GM19239 (cell line): ENCODE measurements at regions not wholly inside any gene's neighbourhood (a gene's known extent, or its start where the extent isn't known, plus 50 kb on each side); places are given as distances from the start of the nearest gene placed in this dataset.

Experiments
- DNase-seq: peaks from one replicate; pipeline ENCODE4 v3.0.0; 2011; ENCODE audit warnings: low spot score; ENCODE audit not compliant: insufficient read length
- FAIRE-seq: peaks from 2 replicates; lab custom pipeline; 2011; peaks lifted over from hg19 to GRCh38; lab: Jason Lieb, UNC

- FAIRE-seq = no peak
- DNase-seq = no peak
Observed at GRCh38 chr6:90952176-90952575, 365.3 kb upstream of the MAP3K7 start.

DNA sequence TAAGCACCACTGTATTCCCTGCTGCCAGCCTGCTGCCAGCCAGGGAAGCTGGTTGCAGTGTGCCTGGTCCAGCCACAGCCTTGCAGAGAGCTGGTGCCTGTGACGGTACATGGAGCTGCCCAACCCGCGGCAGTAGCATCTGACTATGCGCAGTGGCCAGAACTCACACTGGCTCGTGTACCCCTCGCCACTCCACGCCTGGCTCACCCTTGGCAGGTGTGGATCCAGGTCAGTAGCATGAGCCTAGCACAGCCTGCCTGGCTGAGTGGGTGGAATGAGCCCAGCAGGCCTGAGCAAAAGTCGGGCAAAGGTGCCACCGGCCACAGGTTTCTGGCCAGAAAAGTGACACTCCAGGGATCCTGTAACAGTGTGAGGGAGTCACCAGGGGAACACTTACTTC is 361.7 kb upstream of the MAP3K7 start:
- FAIRE-seq (no peak), DNase-seq (no peak)

DNA sequence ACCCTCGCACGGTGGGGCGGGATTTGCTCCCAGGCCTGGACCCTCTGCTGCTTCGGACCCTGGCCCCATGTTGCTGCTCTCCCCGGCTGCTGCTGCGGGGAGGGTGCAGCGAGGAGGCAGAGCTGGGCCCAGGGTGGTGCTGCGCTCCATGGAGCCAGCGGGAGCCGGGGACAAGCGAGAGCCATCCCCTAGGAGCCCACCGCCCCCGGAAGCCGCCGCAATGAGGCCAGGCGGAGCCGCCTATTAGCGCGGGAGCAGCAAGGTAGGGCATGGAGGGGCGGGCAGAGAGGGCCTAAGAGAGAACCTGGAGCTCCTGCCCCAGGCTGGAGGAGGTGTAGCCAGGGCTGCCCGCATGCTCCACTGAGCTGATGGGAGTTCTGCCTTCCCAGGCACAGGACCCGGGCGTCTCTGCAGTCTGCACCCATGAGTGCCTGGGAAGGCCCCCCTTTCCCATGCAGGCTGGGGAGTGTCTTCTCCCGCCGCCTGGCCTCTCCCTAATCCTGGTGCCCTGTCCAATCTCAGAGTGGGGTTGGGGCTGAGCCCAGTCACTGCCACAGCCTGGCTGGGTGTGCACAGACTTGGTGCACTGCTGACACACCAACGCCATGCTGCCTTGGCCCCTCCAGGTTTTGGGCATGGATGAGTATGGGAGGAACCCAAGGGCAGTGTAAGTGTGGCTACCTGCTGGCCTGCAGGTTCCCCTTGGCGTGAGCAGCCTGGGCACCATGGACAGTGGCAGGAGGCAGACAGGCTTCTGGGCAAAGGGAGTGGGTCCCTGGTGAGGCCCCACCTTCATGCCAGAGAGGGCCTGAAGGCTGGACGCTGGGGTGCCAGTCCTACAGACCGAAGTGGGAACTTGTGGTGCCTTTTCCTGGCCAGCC is 360.6 kb upstream of the MAP3K7 start:
- no peak for DNase-seq
- FAIRE-seq = no peak

DNA sequence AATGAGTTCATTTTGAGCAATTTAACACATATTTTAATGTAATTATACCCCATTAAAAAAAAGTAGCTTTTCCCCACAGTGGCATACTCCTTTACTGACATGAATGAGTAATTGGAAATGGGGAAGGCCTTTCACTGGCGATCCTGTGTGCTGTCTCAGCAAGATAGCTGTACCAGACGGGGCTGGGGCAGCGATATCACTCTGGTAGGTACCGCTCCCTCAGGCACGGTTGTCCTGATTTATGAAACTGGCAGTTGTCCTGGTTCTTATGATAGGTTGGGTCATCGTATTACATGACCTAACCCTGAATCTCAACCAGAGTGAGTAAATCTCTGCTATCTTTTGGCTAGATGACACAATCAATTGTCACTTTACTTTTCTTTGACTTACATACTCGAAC is 355.0 kb upstream of the MAP3K7 start:
- DNase-seq = no peak
- FAIRE-seq = no peak

GRCh38 chr6:90940812-90941481 is 354.1 kb upstream of the MAP3K7 start:
- DNase-seq = peak; percentile 30

DNA sequence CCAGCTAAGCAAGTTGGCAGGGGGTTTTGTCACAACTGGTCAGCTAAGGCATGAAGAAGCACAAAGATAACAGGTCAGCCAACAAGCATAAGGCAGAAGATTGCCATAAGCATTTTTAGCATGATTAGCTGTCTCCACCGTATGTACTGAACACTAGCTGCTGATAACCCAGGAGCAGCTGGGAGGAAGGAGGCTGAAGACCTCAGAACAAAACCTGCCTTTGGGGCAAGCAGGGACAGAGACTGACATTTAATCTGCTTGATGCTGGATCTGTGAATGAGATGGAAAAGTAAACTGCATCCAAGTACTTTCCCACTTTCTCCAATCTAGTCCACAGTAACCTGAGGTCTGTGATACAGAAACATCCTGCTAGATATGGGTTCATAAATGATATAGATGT is 353.0 kb upstream of the MAP3K7 start:
- no peak for DNase-seq
- no peak for FAIRE-seq

More at GRCh38 chr6:90940812-90941481, 354.1 kb upstream of the MAP3K7 start:
- peak; percentile 90 for FAIRE-seq

- no peak for DNase-seq
- no peak for FAIRE-seq
Observed at GRCh38 chr6:90938122-90938521, 351.2 kb upstream of the MAP3K7 start.

DNA sequence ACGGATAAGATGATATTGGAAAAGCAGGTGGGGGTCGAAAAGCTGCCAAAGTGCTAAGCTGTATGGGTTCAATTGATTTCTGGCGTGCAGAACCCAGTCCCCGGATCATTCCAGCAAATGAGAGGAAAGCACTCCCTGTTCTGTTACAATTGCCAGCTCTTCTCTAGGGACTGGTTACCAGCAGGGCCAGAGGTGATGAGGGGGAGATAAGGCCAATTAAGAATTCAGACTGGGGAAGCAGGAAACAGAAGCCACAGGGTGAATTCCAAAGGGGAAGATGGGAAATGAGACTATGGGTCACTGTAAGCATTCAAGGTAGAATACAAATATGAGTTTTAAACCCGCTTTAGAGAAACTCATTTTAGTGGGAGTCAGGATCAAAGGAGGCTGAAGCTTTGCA is 349.4 kb upstream of the MAP3K7 start:
- FAIRE-seq (no peak), DNase-seq (no peak)

DNA sequence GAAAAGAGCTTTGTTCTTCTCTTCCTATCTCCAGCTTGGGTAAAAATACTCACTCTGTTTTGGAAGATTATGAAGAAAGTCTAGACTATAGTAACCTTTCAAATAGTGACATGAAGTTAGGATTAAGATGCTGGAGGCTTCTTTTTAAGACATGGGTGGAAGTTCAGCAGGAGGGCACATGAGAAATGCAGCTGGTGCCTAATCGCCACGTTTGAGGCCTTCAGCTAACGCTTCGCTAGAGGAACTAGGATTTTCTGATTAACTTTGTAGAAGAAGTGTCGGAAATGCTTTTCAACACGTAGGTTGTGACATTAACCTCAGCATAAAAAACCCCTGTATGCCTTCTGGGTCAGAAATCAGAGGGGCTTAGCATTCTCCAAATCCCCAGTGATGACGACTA is 348.1 kb upstream of the MAP3K7 start:
- FAIRE-seq (no peak), DNase-seq (no peak)

GRCh38 chr6:90934081-90934480 is 347.2 kb upstream of the MAP3K7 start:
- DNase-seq = no peak
- FAIRE-seq = no peak

- FAIRE-seq (no peak), DNase-seq (no peak)
Observed at GRCh38 chr6:90932351-90932750, 345.5 kb upstream of the MAP3K7 start.

DNA sequence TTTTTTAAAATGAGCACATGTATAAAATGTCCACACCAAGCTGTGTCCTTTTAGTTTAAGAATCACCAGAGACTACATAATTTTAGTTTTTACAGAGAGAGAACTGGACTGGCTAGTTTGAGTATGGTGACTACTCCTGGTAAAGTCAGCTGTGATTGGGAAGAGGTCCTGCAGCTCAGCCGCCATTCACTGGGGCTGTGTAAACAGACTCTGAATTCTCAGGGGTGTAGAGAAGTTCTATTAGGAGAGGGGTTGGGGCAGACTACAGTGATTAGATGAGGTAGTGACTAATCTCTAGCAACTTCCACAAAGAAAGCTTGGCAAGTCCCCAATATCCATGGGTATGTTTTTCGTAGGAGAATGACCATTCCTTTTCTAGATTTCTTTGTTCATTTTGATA is 341.2 kb upstream of the MAP3K7 start:
- no peak for FAIRE-seq
- DNase-seq = no peak

GRCh38 chr6:90925726-90926125 is 338.9 kb upstream of the MAP3K7 start:
- DNase-seq (no peak), FAIRE-seq (no peak)

DNA sequence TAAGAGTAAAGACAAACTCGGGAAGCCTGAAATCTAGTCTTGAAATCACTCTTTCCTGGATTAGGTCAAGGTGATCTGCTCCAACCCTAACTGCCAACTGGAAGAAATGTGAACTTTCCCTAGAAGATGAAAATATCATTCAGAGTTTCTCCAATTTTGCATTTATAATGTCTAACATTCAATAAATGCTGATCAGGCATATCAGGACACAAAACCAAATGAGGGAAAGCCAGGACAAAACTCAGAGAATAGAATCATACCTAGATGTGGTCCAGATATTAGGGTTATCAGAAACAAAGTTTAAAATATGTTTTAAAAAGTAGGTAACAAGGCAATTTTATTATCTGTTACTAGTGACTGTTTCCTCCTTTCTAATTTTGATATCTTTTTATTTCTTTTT is 335.5 kb upstream of the MAP3K7 start:
- FAIRE-seq = no peak

DNA sequence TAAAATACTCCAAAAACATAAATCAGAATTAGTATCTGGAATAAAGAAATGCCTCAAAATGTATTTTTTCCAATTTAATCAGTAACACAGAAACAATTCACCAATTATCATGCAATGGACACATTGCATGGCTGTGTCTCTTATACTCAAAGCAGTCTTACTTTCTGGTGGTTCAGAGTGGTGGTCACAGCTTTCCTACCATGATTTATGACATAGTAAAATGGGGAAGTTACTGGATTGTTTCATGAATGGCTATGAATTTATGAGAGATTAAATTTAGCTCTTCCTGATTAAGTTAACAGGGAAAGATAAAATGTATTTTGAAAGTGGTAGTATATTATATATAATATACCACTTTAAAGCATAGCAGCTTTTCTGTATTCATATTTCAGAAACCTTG is 331.5 kb upstream of the MAP3K7 start:
- DNase-seq (no peak), FAIRE-seq (no peak)

More for the DNA sequence above, 335.5 kb upstream of the MAP3K7 start:
- DNase-seq = no peak

DNA sequence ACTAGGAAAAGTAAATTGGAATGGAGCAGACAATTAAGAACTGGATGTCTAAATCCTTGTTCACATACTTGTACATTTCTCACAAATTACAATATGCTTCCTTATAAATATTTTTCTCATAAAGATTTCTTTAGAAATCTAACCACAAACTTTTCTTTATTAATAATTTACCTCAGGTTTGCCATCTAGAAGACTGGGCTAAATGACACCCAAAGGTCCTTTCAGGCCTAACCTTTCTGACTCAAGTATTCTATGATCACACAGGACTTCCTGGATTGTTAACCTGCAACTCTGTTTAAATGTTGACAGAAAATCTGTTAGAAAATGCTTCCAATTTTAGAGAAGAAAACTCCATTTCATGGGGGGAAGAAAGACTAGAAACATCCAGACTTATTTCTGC is 330.5 kb upstream of the MAP3K7 start:
- FAIRE-seq (no peak), DNase-seq (no peak)

GRCh38 chr6:90916968-90917367 is 330.1 kb upstream of the MAP3K7 start:
- DNase-seq (no peak), FAIRE-seq (no peak)

DNA sequence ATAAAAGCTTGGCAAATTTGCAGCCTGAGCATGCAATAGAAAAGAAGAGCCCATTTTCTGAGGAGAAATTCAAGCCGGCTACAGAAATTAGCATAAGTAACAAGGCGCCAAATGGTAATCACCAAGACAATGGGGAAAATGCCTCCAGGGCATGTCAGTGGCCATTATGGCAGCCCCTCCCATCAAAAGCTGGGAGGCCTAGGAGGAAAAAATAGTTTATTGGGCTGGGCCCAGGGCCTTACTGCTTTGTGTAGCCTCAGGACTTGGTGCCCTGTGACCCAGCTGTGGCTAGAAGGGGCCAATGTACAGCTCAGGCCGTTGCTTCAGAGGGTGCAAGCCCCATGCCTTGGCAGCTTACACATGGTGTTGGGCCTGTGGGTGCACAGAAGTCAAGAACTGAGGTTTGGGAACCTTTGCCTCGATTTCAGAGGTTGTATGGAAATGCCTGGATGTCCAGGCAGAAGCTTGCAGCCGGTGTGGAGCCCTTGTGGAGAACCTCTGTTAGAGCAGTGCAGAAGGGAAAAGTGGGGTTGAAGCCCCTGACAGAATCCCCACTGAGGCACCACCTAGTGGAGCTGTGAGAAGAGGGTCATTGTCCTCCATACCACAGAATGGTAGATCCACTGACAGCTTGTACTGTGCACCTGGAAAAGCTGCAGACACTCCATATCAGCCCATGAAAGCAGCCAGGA is 328.5 kb upstream of the MAP3K7 start:
- DNase-seq (no peak), FAIRE-seq (no peak)

GRCh38 chr6:90914312-90914711 is 327.4 kb upstream of the MAP3K7 start:
- FAIRE-seq (no peak), DNase-seq (no peak)

DNA sequence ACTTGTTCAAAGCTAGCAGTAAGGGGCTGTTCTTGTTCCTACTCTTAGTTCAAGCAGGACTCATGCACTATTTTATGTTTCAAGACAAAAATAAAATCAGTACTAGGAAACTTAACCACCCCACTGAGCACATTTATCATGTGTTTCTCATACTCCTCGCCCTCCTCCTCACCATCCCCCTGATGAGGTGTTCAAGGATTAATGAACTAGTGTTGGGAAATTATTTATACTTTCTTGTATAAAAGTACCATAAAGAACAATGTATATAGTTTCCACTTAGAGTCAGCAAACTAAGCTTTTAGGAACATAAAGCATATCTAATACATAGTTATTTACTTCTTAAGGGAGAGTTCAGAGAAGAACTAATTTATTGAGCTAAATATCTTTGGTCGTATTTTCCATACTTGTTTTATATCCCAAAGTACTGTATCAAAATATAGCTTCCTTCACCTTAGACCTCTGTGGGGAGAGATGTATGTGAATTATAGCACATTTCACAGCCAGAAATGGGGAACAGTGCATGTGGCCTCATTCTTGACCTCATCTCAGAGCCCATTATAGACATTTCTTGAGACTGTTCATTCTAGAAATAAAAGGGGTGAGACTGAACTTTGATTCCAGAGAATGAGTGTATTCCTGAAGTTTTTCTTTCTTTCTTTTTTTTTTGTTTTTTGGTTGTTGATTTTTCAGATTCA is 326.5 kb upstream of the MAP3K7 start:
- DNase-seq (no peak), FAIRE-seq (no peak)

DNA sequence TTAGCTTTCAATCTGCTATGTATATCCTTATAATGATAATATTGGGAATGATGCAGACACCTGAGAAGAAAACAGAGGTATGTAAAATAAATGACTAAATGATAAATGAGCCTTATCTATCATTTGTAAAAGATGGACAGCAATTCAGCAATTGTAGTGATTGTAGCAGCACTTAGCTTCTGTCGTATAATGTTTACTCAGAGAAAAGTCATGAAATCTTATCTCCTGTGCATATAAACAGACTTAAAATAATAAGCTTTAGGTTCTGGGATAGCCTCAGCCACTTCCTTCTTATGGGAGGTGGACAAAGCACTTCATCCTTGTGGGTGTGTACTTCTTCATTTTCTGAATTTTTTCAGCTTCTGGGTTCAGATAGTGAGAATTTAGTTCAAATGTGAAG is 324.8 kb upstream of the MAP3K7 start:
- DNase-seq (no peak), FAIRE-seq (no peak)
